ENCODE measurements at regions not wholly inside any gene's neighbourhood (a gene's known extent, or its start where the extent isn't known, plus 50 kb on each side); places are given as distances from the start of the nearest gene placed in this dataset.

DNA sequence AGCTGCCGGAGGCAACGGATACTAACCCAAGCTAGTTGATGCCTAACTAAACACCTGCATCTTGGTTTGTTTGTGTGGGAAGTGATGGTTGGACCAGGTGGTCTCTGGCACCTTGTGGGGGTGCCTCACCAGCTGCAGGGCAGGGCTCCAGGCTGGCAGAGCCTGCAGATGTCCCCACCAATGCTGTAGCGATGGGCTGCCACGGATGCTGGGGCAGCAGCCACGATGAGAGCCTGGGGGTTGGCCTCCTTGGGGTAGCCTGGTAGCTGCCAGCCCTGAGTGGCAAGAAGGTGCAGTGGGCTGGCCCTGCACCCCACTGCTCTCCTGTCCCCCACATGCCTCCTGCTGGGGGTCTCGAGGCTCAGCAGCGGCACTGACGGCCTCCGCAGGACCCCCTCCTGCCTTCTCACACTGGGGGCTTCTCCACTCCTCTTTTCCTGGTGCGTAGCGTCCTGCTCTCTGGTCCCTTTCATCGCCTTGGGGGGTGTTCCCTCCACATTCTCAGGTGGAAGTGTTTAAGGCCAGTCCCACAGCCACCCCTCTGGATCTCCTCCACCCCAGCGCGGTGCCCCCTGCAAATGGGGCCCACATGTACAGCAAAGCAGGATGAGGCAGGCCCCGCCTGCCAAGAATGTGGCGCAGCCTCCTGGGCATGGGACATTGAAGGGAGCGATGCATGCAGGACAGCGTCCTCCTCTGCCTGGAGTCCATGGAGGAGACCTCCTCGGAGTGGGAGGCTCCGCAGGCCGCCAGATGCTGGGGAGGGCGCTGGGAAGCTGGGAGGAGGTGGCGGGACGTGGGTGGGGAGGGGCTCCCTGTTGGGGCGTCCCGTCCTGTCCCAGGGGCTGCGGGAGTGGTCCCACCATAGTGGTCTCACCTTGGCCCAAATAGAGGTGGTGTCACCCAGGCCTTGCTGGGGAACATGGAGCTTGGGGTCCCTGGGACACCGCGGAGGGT, 173.1 kb downstream of the ASB1 start:
- ChIA-PET POLR2A (no interaction called here), CTCF (no interaction called here)
- TF ChIP-seq, protein P1, sequence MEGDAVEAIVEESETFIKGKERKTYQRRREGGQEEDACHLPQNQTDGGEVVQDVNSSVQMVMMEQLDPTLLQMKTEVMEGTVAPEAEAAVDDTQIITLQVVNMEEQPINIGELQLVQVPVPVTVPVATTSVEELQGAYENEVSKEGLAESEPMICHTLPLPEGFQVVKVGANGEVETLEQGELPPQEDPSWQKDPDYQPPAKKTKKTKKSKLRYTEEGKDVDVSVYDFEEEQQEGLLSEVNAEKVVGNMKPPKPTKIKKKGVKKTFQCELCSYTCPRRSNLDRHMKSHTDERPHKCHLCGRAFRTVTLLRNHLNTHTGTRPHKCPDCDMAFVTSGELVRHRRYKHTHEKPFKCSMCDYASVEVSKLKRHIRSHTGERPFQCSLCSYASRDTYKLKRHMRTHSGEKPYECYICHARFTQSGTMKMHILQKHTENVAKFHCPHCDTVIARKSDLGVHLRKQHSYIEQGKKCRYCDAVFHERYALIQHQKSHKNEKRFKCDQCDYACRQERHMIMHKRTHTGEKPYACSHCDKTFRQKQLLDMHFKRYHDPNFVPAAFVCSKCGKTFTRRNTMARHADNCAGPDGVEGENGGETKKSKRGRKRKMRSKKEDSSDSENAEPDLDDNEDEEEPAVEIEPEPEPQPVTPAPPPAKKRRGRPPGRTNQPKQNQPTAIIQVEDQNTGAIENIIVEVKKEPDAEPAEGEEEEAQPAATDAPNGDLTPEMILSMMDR (IDR thresholded peaks at IDR 0.05) = no peak
- H3K4me3 Mint-ChIP-seq = no peak overlapping the region
- H3K9me3 Mint-ChIP-seq = peaks cover 15% of the 10 kb centered on the region
- no peaks in the 10 kb centered on the region for H3K4me1 Mint-ChIP-seq
- ATAC-seq (ENCODE audit: low read depth) = no peak
- H3K27me3 Mint-ChIP-seq = peaks cover 18% of the 10 kb centered on the region
- no peaks in the 10 kb centered on the region for H3K36me3 Mint-ChIP-seq (ENCODE audit: low read depth)
- intact Hi-C loops (cut with micrococcal nuclease) = no loop called here
- no peak for DNase-seq
- no peak overlapping the region for H3K27ac Mint-ChIP-seq

GRCh38 chr2:238600506-238601432, 174.0 kb downstream of the ASB1 start:
- Mint-ChIP-seq H3K36me3 (ENCODE audit: low read depth) (no peaks in the 10 kb centered on the region), H3K27me3 (peaks cover 18% of the 10 kb centered on the region), H3K9me3 (peaks cover 18% of the 10 kb centered on the region), H3K27ac (no peak overlapping the region), H3K4me1 (no peaks in the 10 kb centered on the region), H3K4me3 (no peak overlapping the region)
- POLR2A ChIA-PET = no interaction called here
- intact Hi-C loops (cut with micrococcal nuclease) = no loop called here
- no peak for DNase-seq
- no peak for ATAC-seq (ENCODE audit: low read depth)
- CTCF ChIA-PET = no interaction called here
- TF ChIP-seq, protein P1 (IDR thresholded peaks at IDR 0.05) = no peak

GRCh38 chr2:238601433-238602222, 174.9 kb downstream of the ASB1 start:
- intact Hi-C loops (cut with micrococcal nuclease) = no loop called here
- Mint-ChIP-seq H3K4me1 (no peaks in the 10 kb centered on the region), H3K9me3 (peaks cover 18% of the 10 kb centered on the region), H3K36me3 (ENCODE audit: low read depth) (no peaks in the 10 kb centered on the region), H3K27me3 (peaks cover 18% of the 10 kb centered on the region), H3K27ac (no peak overlapping the region), H3K4me3 (no peak overlapping the region)
- ATAC-seq (ENCODE audit: low read depth) (no peak), DNase-seq (no peak)
- ChIA-PET CTCF (no interaction called here), POLR2A (no interaction called here)
- TF ChIP-seq, protein P1 (IDR thresholded peaks at IDR 0.05) = no peak

GRCh38 chr2:238602223-238602960, 175.7 kb downstream of the ASB1 start:
- Mint-ChIP-seq H3K9me3 (peaks cover 18% of the 10 kb centered on the region), H3K4me3 (no peak overlapping the region), H3K27me3 (peaks cover 18% of the 10 kb centered on the region), H3K4me1 (no peaks in the 10 kb centered on the region), H3K27ac (no peak overlapping the region), H3K36me3 (ENCODE audit: low read depth) (no peaks in the 10 kb centered on the region)
- DNase-seq (no peak), ATAC-seq (ENCODE audit: low read depth) (no peak)
- TF ChIP-seq, protein P1 (IDR thresholded peaks at IDR 0.05) = no peak
- ChIA-PET CTCF (no interaction called here), POLR2A (no interaction called here)
- intact Hi-C loops (cut with micrococcal nuclease) = no loop called here
